HG02588 (cell line): ENCODE measurements at regions not wholly inside any gene's neighbourhood (a gene's known extent, or its start where the extent isn't known, plus 50 kb on each side); places are given as distances from the start of the nearest gene placed in this dataset.

ENCODE experiments used
- ATAC-seq: cut with Tn5 transposase; IDR thresholded peaks from one replicate; pipeline ENCODE4 v1.9.1; 2021; ENCODE audit warnings: mild to moderate bottlenecking, moderate library complexity; ENCODE audit not compliant: unreplicated experiment

DNA sequence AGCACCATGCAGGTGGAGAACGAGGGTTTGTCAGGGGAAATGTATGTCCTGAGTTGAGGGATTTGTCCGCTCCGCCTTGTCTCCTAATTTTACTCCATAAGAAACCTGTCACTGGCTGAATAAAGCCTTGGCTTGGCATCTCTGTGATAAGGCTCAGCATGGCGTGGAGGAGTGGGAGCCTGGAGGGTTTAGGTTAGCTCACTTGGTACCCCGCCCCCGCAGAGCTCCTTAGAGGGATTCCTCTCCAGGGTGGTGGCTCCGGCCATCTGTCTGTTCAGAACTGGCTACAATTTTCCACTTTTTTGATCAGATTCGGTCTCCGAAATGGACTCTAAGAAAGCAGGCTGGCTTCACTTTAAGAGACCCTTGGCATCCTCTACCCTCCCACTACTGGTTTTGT lies 192.2 kb upstream of the SYNDIG1 start:
- no peak for ATAC-seq

DNA sequence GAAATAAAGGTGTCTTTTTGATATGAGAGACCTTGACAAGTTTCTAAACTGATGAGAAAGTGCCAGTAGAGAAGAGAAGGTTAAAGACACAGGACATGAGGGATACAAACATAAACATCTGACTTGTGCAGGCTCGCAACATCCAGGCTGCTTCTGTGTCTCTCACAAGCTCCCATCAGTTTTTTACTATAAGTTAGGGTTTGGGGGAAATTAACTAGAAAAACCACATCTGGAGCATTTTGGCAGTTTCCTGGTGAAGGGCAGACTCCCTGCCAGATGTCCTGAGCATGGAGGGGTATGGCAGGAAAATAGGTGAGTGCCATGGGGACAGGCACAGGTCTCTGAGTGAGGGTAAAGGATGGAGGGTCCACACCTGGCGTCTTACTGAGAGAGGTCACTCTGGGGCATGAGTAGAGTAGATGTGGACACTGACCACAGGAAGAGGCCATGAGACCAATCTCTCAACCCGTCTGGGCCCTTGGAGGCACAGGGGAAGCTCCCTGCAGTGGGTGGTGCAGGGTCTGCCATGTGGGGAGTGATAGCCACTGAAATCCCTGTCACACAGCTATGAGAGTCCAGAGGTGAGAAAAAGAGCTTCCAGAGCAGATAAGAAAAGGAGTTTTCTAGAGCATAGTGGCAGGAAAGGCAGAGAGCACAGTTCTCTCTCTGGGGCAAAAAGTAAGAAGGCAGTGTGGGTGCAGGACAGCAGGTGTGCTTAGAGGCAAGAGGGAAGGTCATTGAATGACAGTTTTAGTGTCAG lies 193.3 kb upstream of the SYNDIG1 start:
- ATAC-seq: no peak

DNA sequence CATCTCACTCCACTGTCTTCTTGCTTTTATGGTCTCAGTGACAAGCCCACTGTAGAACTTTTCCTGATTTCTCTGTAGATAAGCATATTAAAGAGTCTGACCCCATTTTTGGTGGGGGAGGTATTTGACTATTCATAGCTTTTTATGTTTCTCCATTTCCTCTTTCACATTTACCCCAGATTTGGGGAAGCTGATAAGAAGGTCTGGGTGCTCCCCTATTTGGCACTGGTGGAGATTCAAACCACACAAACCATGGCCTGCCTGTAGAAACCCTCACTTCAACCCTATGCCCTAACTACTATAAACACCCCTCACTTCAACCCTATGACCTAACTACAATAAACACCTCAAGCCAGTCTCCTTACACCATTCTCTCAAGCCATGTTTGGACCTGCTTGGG lies 196.2 kb upstream of the SYNDIG1 start:
- no peak for ATAC-seq

DNA sequence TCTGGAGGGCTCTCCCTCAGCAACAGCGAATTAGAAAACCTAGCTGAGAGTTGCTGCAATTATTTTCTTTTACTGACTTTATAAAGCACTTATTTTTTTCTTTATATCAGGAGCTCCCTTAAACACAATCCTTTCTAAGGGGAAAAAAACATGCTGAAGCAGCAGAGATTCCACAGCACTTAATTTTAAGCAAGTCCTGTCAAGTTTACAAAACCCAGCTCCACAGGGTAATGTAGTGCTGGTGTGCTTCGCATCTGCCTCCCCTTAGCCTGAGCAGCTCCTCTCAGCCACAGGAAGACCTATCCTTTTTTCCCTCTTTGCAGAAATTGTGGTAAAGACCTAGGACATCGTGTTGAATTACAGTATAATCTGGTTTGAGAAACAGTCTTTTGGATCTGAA lies 208.1 kb upstream of the SYNDIG1 start:
- ATAC-seq: no peak

DNA sequence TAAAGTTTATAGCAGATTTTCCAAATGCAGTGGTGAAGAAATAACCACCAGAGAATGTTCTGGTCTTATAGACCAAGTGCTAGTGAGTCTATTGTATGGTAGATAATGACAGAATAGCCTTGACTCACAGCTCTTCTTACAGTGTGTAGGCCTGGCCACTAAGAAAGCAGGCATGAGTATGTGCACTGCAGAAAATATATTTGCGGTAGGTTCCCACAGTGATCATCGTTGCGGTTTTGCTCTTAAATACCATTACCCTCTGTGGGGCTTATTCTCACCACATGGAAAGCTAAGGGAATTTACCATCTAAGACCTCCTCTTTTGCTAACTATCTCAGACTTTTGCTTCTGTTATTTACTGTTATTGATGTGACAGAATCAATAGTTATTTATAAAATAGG lies 212.3 kb upstream of the SYNDIG1 start:
- no peak for ATAC-seq

DNA sequence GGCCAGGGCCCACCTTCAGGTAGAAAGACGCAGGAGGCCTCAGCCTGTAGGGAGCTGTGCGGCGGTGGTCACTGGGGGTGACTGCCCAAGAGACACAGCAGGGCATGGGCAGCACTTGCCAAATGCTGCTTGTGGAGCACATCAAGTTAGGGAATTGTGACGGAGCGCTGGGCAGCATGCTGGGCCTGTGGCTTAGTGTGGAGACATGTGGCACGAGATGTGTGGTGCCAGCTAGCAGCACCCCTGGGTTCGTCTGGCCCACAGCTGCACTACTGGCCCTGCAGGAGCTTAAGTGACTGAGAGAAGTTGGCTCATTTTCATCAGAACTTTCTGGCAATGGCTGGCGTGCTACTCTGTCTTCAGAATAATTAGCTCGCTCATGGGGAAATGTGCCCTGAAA lies 213.1 kb upstream of the SYNDIG1 start:
- ATAC-seq: no peak

DNA sequence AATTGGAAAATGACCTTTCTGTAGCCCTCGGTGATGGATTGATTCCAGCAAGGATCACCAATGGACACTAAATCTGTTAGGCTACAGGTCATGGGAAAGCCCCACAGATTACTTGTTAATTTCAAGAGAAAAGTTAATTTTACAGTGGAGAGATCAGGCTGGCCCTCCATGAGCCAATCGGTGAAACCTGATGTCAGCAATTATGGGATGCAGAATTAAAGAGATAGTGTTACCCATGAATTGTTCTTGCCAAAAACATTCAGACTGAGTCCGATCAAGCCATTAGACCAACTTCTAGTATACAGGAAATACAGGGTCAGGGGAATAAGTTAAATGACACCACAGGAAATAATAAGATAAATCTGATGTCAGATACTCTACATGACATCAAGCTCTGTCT lies 214.9 kb upstream of the SYNDIG1 start:
- no peak for ATAC-seq

DNA sequence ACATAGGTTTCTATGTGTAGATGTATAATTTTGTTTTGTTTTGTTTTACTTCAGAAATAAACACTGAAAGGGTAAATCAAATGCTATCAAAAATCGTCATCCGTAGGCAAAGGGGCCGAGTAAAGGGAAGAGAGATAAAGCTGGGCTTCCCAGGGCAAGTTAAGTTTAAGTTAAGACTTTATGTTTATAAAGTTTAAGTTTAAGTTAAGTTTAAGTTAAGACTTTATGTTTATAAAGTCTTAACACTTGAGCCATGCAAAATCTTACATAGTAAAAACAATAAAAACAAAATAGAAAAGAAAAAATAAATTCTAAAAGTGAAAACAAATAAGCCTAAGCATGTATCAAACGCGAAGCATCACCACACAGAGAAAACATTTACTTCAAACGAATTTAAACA lies 216.1 kb upstream of the SYNDIG1 start:
- ATAC-seq: no peak

DNA sequence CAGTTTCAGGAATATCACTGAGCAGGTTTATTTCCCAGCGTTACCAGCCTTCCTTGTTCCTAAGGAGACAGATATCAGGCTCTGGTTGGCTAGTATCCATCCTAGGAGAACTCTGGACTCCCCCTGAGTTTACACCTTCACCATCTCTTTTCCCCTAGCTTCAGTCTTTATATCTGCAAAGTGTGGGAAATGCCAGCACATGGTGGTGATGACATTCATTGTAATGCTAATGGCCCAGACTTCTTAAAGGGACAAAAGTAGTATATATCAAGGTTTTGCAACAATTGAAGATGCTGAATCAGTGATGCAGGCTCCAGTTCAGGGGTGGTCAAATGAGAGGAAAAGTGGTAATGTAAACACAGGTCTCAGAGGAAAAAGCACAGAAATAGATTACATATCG lies 224.3 kb upstream of the SYNDIG1 start:
- no peak for ATAC-seq

DNA sequence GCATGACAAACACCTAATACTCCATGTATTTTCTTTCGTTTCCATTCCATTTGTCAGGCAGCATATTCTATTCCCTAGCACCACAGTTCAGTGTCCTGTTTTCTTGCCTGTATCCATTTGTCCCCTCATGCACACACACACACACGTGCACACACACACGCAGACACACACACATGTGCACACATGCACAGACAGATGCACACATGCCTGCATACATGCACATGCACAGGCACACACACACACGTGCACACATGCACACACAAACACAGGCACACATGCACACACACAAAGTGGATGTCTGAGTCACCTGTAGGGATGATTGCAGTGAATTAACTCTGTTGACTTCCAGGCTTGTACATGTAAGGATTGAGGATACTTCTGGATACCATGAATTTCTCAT lies 226.7 kb upstream of the SYNDIG1 start:
- ATAC-seq: no peak

DNA sequence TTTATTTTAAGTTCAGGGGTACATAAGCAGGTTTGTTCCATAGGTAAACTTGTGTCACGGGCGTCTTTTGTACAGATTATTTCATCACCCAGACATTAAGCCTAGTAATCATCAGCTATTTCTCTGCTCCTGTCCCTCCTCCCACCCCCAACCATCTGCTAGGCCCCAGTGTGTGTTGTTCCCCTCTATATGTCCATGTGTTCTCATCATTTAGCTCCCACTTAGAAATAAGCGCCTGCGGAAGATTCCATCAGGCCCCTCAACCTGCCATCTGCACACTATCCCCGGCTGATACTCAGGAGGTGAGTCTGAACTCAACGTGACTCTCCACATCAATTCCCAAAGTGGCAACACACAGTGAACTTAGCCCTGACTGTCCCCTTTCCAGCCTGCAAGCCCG lies 228.0 kb upstream of the SYNDIG1 start:
- no peak for ATAC-seq

DNA sequence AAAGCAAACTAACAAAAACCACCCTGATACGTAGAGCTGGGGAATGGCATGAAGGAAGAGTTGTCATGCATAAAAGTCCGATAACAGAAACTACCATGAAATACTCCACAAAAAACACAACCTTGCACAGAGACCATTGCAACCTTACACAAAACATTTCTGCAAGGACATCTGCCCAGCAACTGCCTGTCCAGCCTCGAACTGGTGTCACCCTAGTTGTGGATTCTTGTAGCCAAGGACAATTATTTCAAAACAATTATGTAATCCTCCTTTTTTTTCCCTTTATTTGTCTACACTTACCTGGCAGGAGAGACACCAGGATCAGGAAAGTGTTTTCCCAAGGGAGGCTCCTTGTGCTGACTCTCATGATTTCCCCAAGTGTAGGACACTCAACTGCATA lies 232.5 kb upstream of the SYNDIG1 start:
- ATAC-seq: no peak

DNA sequence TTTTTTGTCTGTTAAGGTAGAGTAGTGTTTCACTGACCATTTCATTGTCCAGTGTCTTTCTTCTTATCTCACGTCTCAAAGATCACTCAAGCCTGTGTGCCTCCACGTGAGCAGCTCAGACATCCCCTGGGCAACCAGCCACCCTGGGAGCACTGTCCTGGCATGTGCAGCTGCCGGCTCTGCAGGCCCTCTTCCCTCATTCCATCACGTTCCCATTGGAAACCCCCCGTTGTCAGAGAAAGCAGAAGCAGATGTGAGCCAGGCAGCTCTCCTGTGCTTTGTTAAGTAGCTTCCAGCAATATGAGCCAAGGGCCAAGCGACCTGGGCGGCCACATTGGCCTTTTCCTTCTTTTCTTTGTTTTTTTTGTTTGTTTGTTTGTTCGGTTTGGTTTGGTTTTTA lies 233.2 kb upstream of the SYNDIG1 start:
- ATAC-seq: no peak

DNA sequence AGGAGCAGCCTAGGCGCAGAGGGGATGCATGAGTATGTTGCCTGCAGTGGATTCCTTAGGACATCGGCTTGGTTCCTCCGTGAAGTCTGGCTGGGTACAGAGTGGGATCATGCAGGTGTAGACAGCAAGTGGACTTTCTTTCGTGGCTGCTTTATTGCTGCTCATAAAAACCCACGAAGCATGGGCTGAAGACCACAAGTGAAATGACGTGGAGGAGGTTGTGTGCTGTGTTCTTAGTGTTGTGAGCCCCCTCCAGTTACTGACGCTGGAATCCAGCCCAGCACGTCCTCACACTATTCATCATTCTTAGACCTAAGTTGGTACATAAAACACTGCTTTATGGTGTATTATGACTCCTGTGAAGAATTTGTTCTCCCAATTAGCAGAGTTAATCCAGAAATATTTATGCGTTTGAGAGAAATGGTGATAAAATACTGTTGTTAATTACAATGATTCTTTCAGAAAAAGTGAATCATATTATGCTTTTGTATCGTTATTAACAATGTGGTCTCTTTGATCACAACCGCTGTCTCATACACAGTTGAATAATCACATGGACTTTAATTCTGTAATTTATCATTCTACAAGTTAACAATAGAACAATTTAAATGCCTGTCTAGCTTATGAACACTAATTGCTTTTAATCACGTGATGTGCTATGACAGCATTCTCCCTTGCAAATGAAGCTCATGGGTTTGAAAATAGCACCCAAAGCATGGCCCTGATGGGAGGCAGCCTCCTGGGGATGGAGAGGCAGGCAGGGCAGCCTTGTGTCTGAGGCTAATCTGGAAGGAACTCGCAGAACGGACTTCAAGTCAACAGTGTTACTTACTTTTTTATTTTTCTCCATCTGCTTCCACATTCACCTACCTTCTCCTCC lies 233.9 kb upstream of the SYNDIG1 start:
- ATAC-seq: no peak

DNA sequence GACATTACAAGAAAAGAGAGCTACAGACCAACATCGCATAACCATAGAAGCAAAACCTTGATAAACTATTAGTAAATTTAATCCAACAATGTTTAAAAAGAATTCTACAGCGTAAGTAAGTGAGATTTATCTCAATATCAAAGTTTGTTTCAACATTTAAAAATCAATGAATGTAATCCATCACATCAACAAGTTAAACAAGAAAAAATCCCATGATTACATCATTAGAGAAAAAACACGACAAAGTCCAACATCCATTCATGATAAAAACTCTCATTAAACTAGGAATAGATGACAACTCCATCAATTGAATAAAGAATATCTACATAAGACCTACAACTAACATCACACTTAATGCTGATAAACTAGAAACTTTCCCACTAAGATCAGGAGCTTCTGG lies 239.0 kb upstream of the GGTLC1 start:
- ATAC-seq: no peak

DNA sequence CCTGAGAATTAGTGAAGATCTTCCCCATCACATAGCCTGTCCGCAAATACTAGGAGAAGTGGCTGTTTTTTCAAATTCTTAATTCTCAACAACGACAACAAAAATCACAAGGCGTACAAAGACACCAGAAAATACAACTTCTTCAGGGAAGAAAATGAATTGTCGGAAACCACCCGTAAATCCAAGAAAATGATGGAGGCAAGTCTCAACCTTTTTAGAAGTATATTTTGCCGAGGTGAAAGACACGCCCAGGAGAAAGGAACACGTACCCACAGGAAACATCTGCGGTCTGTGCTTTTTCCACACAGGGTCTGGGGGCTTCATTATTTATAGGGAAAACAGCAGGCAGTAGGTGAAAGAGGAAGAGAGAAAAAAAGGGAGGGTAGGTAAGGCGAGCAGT lies 223.9 kb upstream of the GGTLC1 start:
- no peak for ATAC-seq

DNA sequence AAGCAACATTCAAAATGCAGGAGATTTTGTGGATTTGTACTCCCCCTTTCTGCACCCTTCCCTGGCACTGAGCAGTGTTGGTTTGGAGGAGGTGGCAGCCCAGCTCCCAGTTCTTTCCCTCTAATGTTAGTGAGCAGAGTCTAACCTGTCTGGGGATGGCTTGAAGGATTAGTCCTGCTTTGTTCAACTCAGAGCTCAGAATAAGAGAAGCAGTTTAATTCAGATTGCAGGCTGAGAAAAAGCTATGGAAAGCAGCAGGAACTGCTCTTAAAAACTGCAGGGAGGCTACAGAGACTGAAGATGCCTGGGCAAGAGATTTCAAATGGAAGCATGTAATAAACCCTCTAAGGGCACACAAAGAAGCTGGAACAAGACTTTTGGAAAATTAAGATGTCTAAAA lies 223.4 kb upstream of the GGTLC1 start:
- ATAC-seq: no peak

DNA sequence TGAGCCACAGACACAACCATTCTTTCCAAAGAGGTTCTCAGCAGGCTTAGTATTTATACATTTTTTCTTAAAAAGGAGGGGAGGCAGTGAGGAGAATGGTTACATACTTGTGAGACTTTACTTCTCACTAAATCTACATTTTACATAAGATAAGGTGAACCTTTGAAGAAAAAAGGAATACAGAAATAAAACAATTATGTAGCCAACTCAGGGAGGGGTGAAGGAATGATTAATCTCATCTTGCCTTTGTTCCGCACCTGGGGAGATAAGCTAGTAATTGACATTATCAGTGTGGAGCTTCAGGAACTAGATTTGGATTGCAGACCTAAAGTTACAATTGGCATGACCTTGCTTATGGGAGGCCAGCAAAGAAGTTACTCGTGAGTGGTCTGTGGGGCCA lies 221.8 kb upstream of the GGTLC1 start:
- ATAC-seq: no peak

DNA sequence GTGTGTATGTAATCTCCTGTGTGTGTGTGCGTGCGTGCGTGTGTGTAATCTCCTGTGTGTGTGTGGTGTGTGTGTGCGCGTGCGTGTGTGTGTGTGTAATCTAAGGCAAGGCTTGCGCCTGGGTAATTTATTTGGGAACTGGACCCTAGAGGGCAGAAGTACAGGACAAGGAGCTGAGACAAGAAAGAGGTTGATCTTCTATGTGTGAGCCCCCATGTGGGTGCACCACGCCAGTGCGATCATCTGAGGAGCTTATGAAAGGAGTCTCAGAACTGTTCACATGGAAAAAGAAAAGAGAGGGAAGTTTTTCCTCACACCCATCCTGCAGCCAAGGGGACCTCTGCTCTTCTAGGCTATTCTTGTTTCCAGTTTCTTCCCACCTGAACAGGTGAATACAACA lies 220.1 kb upstream of the GGTLC1 start:
- ATAC-seq: no peak

DNA sequence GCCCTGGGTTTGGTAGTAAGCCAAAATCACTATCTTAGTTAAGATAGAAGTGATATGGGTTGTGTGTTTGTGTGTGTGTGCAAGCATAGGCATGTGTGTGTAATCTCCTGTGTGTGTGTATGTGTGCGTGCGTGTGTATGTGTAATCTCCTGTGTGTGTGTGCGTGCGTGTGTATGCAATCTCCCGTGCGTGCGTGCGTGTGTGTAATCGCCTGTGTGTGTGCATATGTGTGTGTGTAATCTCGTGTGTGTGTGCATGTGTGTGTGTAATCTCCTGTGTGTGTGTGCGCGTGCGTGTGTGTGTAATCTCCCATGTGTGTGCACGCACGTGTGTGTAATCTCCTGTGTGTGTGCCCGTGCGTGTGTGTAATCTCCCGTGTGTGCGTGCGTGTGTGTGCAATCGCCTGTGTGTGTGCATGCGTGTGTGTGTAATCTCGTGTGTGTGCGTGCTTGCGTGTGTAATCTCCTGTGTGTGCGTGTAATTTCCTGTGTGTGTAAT lies 219.3 kb upstream of the GGTLC1 start:
- no peak for ATAC-seq

DNA sequence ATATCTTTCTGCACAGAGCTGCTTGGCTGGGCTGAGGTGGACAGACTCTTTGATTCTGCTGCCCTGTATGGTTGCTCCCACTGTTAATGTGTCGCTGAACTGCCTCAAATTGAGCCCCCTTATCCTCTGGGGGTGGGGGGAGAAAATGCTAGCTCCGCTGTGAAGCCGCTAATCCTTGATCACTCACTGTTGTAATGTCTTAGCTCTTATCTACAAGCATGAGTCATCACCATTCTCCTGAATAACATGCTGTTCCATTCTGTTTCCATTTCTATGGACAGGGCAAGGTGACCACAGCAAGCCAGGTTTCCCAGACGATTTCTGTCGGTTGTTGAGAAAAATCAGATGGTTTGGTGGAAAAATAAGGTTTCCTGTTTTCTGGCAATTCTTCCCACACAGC lies 218.4 kb upstream of the GGTLC1 start:
- ATAC-seq: no peak

DNA sequence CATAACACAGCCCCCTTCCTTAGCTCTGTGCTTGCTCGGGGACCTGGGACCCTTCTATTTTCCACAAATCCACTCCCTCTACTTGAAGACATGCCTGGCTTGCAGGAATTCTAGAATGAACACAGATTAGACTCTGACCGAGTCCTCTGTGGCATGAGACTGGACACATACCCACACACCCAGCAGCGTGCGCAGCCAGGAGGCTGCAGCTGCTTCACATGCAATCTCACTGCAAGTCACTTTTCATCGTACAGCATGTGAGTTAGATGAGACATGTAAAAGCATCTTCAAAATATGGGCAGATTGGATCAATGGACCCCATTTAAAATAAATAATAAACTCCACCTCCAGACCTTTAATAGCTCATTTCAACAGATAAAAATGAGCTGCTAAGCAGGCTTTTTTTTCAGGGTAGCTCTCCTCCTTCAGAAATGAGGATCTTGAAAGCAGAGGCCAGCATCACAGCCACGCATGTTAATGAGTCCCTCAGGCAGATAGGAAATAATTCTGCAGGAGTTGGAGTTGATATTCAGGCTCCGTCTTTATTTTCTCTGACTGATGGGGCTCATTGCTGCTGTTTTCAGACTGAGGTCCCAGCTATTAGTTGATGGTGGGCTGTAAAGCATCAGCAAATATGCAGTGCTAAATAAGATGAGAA lies 215.1 kb upstream of the GGTLC1 start:
- ATAC-seq: no peak
